OCI-LY3 (cell line): ENCODE measurements at regions not wholly inside any gene's neighbourhood (a gene's known extent, or its start where the extent isn't known, plus 50 kb on each side); places are given as distances from the start of the nearest gene placed in this dataset.

Experiments used
- CTCF ChIP-seq: fragments of 200-600, 300-600 bp; sonication (generic); IDR thresholded peaks from 2 replicates; pipeline ENCODE4 v1.5.1; 2014; ENCODE audit warnings: antibody characterized with exemption, low read length, low read depth
- EZH2phosphoT487 ChIP-seq: fragments of 200-600 bp; shearing (Covaris generic); IDR thresholded peaks from 2 replicates; pipeline ENCODE4 v1.6.1; 2018; ENCODE audit warnings: antibody characterized with exemption, mixed run types, low read depth

DNA sequence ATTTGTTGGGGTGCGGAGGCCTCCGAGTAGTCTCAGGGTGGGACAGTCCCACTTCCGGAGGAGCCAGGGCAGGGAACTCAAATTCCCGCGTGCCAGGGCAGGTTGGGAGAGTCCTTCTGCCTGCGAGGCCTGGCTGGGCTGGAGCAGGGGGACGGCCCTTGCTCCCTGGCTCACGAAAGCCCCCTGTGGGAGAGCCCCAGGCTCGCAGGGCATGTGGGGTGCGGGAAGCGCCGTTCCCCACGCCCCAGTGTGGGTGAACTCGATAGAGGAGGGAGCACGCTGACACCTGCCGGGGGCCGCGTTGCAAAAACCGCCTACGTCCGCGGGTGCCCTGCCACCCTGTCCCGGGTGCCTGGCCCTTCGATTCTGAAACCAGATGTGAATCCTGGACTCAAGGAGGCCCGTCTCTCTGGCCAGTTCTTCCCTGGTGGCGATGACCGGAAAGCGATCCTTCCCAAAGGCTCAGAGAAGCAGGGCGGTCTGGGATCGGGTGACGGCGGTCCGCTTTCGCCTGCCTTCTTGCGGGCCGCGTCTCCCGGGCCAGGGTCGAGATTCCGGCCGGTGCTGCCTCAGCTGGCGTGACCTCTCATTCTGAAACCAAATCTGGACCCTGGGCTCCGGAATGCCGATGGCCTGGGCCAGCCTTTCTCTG is 1846.5 kb upstream of the DEFB115 start:
- TF ChIP-seq CTCF (no peak), EZH2phosphoT487 (no peak)
